ENCODE measurements at regions not wholly inside any gene's neighbourhood (a gene's known extent, or its start where the extent isn't known, plus 50 kb on each side); places are given as distances from the start of the nearest gene placed in this dataset.

GRCh38 chr13:50671497-50671850 is 172.0 kb downstream of the DLEU7 start:
- TF ChIP-seq CTCF (IDR thresholded peaks at IDR 0.05) (no peak), POLR2A (IDR thresholded peaks at IDR 0.05) (no peak), POLR2AphosphoS5 (IDR thresholded peaks at IDR 0.05) (no peak)

All from prostate gland (tissue), 2 donors.